CD4-positive, CD25-positive, alpha-beta regulatory T cell (primary cell): ENCODE measurements at regions not wholly inside any gene's neighbourhood (a gene's known extent, or its start where the extent isn't known, plus 50 kb on each side); places are given as distances from the start of the nearest gene placed in this dataset.

Experiments used
- ATAC-seq, 2 donors: fragments of 150-1000 bp; cut with Tn5 transposase; one replicate each; pipeline ENCODE4 v1.10.0; 2021; ENCODE audit warnings: low read depth in 2 of 2, moderate number of reproducible peaks in 2 of 2, moderate library complexity in 1 of 2
- DNase-seq, 3 donors: peaks; one replicate each; pipeline versions ENCODE4 v3.0.0 to v3.0.0-alpha.2; 2012 to 2022; ENCODE audit warnings: mixed read lengths in 1 of 3
- H3K27ac ChIP-seq: one replicate; pipeline ENCODE4 v1.7.0; 2013; ENCODE audit warnings: mild to moderate bottlenecking, low read length; ENCODE audit not compliant: insufficient read depth, poor library complexity, severe bottlenecking
- H3K27me3 ChIP-seq: one replicate; pipeline ENCODE4 v1.7.0; 2013; ENCODE audit warnings: low read length; ENCODE audit not compliant: control insufficient read depth, insufficient read depth
- H3K36me3 ChIP-seq: one replicate; pipeline ENCODE4 v1.7.0; 2013; ENCODE audit warnings: mild to moderate bottlenecking, low read length, moderate library complexity; ENCODE audit not compliant: control insufficient read depth, insufficient read depth
- H3K4me1 ChIP-seq: 2 replicates; pipeline ENCODE4 v1.7.0; 2013; ENCODE audit warnings: mild to moderate bottlenecking, low read length; ENCODE audit not compliant: insufficient read depth, control insufficient read depth, poor library complexity, severe bottlenecking
- H3K4me3 ChIP-seq: one replicate; pipeline ENCODE4 v1.7.0; 2013; ENCODE audit warnings: low read depth, mild to moderate bottlenecking, low read length, moderate library complexity
- H3K9me3 ChIP-seq, 2 experiments: 1 replicate in 1 of 2; 2 replicates in 1 of 2; pipeline ENCODE4 v1.7.0; 2013; ENCODE audit warnings: low read length in 2 of 2, mild to moderate bottlenecking in 1 of 2, moderate library complexity in 1 of 2; ENCODE audit not compliant: control insufficient read depth in 2 of 2
- H3K27ac Mint-ChIP-seq, 3 donors: one replicate each; pipeline ENCODE4 v1.8.0; 2020 to 2022; ENCODE audit warnings: mild to moderate bottlenecking in 3 of 3, mixed read lengths in 3 of 3, moderate library complexity in 2 of 3
- H3K27me3 Mint-ChIP-seq: one replicate; pipeline ENCODE4 v1.8.0; 2022; ENCODE audit warnings: mild to moderate bottlenecking, mixed read lengths
- H3K36me3 Mint-ChIP-seq: one replicate; pipeline ENCODE4 v1.8.0; 2020; ENCODE audit warnings: mixed read lengths
- H3K4me1 Mint-ChIP-seq, 4 donors: one replicate each; pipeline ENCODE4 v1.8.0; 2020 to 2022; ENCODE audit warnings: mixed read lengths in 4 of 4, mild to moderate bottlenecking in 1 of 4
- H3K4me3 Mint-ChIP-seq, 4 donors: one replicate each; pipeline ENCODE4 v1.8.0; 2020 to 2022; ENCODE audit warnings: mild to moderate bottlenecking in 4 of 4, mixed read lengths in 4 of 4, moderate library complexity in 3 of 4
- H3K9me3 Mint-ChIP-seq, 7 donors: one replicate each; pipeline ENCODE4 v1.8.0; 2020 to 2022; ENCODE audit warnings: mixed read lengths in 7 of 7, mild to moderate bottlenecking in 3 of 7, moderate library complexity in 2 of 7

DNA sequence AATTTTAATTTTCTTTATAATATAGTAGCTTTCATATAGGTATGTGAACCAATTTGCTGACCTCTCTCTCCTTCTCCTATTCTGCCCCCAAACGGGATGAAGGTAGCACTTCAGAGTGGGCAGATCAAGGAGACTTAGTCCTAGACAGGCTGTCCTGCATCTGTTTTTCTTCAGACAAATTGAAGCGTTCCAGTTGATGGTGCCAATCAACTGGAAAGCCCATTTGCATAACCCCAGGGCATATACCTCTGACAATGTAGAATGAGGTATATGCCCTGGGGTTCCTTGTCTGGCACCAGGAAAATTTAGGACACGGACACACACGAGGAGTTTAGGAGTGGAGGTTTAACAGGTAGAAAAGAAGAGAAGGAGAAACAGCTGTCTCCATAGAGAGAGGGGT is 502.9 kb downstream of the HTR7 start:
- Histone ChIP-seq H3K4me1 (no peaks in the 10 kb centered on the region), H3K9me3 (no peaks in the 10 kb centered on the region), H3K27ac (no peak overlapping the region), H3K4me3 (no peak overlapping the region), H3K36me3 (no peaks in the 10 kb centered on the region), H3K27me3 (no peaks in the 10 kb centered on the region)
- ATAC-seq (no peak), DNase-seq (no peak)
- Mint-ChIP-seq H3K4me1 (no peaks in the 10 kb centered on the region), H3K36me3 (no peaks in the 10 kb centered on the region), H3K9me3 (peaks cover 0 to 4% (median 0%) of the 10 kb centered on the region in 7 donors), H3K27ac (no peak overlapping the region), H3K27me3 (no peaks in the 10 kb centered on the region), H3K4me3 (no peak overlapping the region)

GRCh38 chr10:90363799-90364483 is 493.9 kb downstream of the HTR7 start:
- H3K4me1 Mint-ChIP-seq, result no peaks in the 10 kb centered on the region
- ATAC-seq, result no peak
- Histone ChIP-seq H3K27ac (no peak overlapping the region), H3K4me1 (no peaks in the 10 kb centered on the region), H3K9me3 (no peaks in the 10 kb centered on the region), H3K36me3 (no peaks in the 10 kb centered on the region), H3K4me3 (no peak overlapping the region), H3K27me3 (no peaks in the 10 kb centered on the region)
- no peaks in the 10 kb centered on the region for H3K36me3 Mint-ChIP-seq
- no peak overlapping the region for H3K27ac Mint-ChIP-seq
- H3K4me3 Mint-ChIP-seq, result no peak overlapping the region
- H3K9me3 Mint-ChIP-seq, result peaks cover 0 to 4% (median 0%) of the 10 kb centered on the region in 7 donors
- DNase-seq, result no peak
- H3K27me3 Mint-ChIP-seq, result no peaks in the 10 kb centered on the region

GRCh38 chr10:90372451-90372850 is 485.4 kb downstream of the HTR7 start:
- Histone ChIP-seq H3K36me3 (no peaks in the 10 kb centered on the region), H3K9me3 (no peaks in the 10 kb centered on the region), H3K4me1 (no peaks in the 10 kb centered on the region), H3K27me3 (no peaks in the 10 kb centered on the region), H3K4me3 (no peak overlapping the region), H3K27ac (no peak overlapping the region)
- H3K9me3 Mint-ChIP-seq, result peaks cover 0 to 8% (median 0%) of the 10 kb centered on the region in 7 donors
- no peaks in the 10 kb centered on the region for H3K4me1 Mint-ChIP-seq
- H3K36me3 Mint-ChIP-seq, result no peaks in the 10 kb centered on the region
- no peaks in the 10 kb centered on the region for H3K27me3 Mint-ChIP-seq
- no peak overlapping the region for H3K4me3 Mint-ChIP-seq
- ATAC-seq, result no peak
- H3K27ac Mint-ChIP-seq, result no peak overlapping the region
- DNase-seq, result no peak

GRCh38 chr10:90373911-90374310 is 483.9 kb downstream of the HTR7 start:
- DNase-seq (no peak), ATAC-seq (no peak)
- no peaks in the 10 kb centered on the region for H3K4me1 Mint-ChIP-seq
- Histone ChIP-seq H3K27me3 (no peaks in the 10 kb centered on the region), H3K4me3 (no peak overlapping the region), H3K9me3 (no peaks in the 10 kb centered on the region), H3K36me3 (no peaks in the 10 kb centered on the region), H3K27ac (no peak overlapping the region), H3K4me1 (no peaks in the 10 kb centered on the region)
- H3K36me3 Mint-ChIP-seq, result no peaks in the 10 kb centered on the region
- H3K4me3 Mint-ChIP-seq, result no peak overlapping the region
- peaks cover 0 to 6% (median 0%) of the 10 kb centered on the region in 7 donors for H3K9me3 Mint-ChIP-seq
- no peaks in the 10 kb centered on the region for H3K27me3 Mint-ChIP-seq
- H3K27ac Mint-ChIP-seq, result no peak overlapping the region

- no peaks in the 10 kb centered on the region for H3K27me3 ChIP-seq
- Mint-ChIP-seq H3K27ac (no peak overlapping the region), H3K4me1 (no peaks in the 10 kb centered on the region), H3K27me3 (no peaks in the 10 kb centered on the region), H3K36me3 (no peaks in the 10 kb centered on the region), H3K4me3 (no peak overlapping the region), H3K9me3 (peaks cover 0 to 2% (median 0%) of the 10 kb centered on the region in 7 donors)
- no peak overlapping the region for H3K27ac ChIP-seq
- H3K4me3 ChIP-seq, result no peak overlapping the region
- H3K4me1 ChIP-seq, result no peaks in the 10 kb centered on the region
- DNase-seq (no peak), ATAC-seq (no peak)
- no peaks in the 10 kb centered on the region for H3K36me3 ChIP-seq
- H3K9me3 ChIP-seq, result no peaks in the 10 kb centered on the region
Measured at GRCh38 chr10:90378524-90379076, 479.2 kb downstream of the HTR7 start.

GRCh38 chr10:90381468-90381867 is 476.4 kb downstream of the HTR7 start:
- Mint-ChIP-seq H3K9me3 (peaks cover 0 to 5% (median 0%) of the 10 kb centered on the region in 7 donors), H3K27ac (peak overlapping the region in 1 of 3 donors; percentile 14), H3K36me3 (no peaks in the 10 kb centered on the region), H3K4me1 (no peaks in the 10 kb centered on the region), H3K4me3 (no peak overlapping the region), H3K27me3 (no peaks in the 10 kb centered on the region)
- H3K27me3 ChIP-seq, result no peaks in the 10 kb centered on the region
- H3K9me3 ChIP-seq, result no peaks in the 10 kb centered on the region
- no peak overlapping the region for H3K4me3 ChIP-seq
- no peak for ATAC-seq
- DNase-seq, result no peak
- H3K4me1 ChIP-seq, result no peaks in the 10 kb centered on the region
- no peaks in the 10 kb centered on the region for H3K36me3 ChIP-seq
- no peak overlapping the region for H3K27ac ChIP-seq

DNA sequence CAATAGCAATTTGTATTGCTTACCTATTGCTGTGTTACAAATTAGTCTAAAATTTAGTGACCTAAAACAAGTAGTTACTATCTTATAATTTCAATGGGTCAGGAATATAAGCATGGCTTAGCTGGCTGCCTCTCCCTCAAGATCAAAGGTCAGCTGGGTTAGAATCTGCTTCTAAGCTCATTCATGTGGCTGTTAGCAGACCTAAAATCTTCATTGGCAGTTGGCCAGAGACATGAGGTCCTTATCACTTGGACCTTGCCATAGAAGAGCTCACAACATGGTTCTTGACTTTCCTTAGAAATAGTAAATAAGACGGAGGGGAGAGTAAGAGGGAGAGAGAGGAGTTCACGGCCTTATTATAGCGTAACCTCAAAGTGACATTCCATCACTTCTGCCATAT is 468.0 kb downstream of the HTR7 start:
- peaks cover 0 to 4% (median 0%) of the 10 kb centered on the region in 7 donors for H3K9me3 Mint-ChIP-seq
- H3K27me3 Mint-ChIP-seq, result no peaks in the 10 kb centered on the region
- Histone ChIP-seq H3K4me3 (no peak overlapping the region), H3K4me1 (no peaks in the 10 kb centered on the region), H3K36me3 (no peaks in the 10 kb centered on the region), H3K27ac (no peak overlapping the region), H3K27me3 (no peaks in the 10 kb centered on the region), H3K9me3 (peaks cover 0 to 3% of the 10 kb centered on the region in 2 experiments)
- DNase-seq (no peak), ATAC-seq (no peak)
- H3K4me3 Mint-ChIP-seq, result no peak overlapping the region
- H3K36me3 Mint-ChIP-seq, result no peaks in the 10 kb centered on the region
- no peaks in the 10 kb centered on the region for H3K4me1 Mint-ChIP-seq
- H3K27ac Mint-ChIP-seq, result no peak overlapping the region

- H3K27ac Mint-ChIP-seq, result no peak overlapping the region
- no peak overlapping the region for H3K4me3 Mint-ChIP-seq
- no peaks in the 10 kb centered on the region for H3K4me1 Mint-ChIP-seq
- ATAC-seq (no peak), DNase-seq (no peak)
- Histone ChIP-seq H3K27me3 (no peaks in the 10 kb centered on the region), H3K27ac (no peak overlapping the region), H3K4me1 (no peaks in the 10 kb centered on the region), H3K36me3 (no peaks in the 10 kb centered on the region), H3K9me3 (no peaks in the 10 kb centered on the region), H3K4me3 (no peak overlapping the region)
- H3K9me3 Mint-ChIP-seq, result peaks cover 0 to 2% (median 0%) of the 10 kb centered on the region in 7 donors
- no peaks in the 10 kb centered on the region for H3K36me3 Mint-ChIP-seq
- no peaks in the 10 kb centered on the region for H3K27me3 Mint-ChIP-seq
Measured at GRCh38 chr10:90394311-90394710, 463.5 kb downstream of the HTR7 start.
